HepG2 (cell line): ENCODE measurements at regions not wholly inside any gene's neighbourhood (a gene's known extent, or its start where the extent isn't known, plus 50 kb on each side); places are given as distances from the start of the nearest gene placed in this dataset.

Experiments
- ATAC-seq: fragments of 200-7000 bp; cut with Tn5 transposase; 3 replicates; pipeline ENCODE4 v1.9.1; 2020; ENCODE audit warnings: mild to moderate bottlenecking, moderate library complexity
- BruUV-seq: library from RNA; stranded (reverse); fragments of 400-500 nt; replicated peaks from 2 replicates; lab custom pipeline; 2021; lab: Mats Ljungman, UMichigan
- CTCF ChIA-PET: fragments of 300-600 bp; formaldehyde crosslinking; extraction: SDS; loops from one replicate; lab custom pipeline; 2021; ENCODE audit warnings: low total read pairs, inconsistent platforms, low intra/inter-chr PET ratio; lab: Yijun Ruan, JAX
- POLR2A ChIA-PET: fragments of 350-600 bp; sonication (Branson Sonifier 250); formaldehyde crosslinking; loops from one replicate; lab custom pipeline; 2020; ENCODE audit warnings: antibody characterized with exemption, inconsistent platforms; lab: Yijun Ruan, JAX
- DNase-seq: peaks from one replicate; pipeline ENCODE4 v3.0.0-alpha.2; 2015; ENCODE audit warnings: low spot score
- FAIRE-seq: peaks from 3 replicates; lab custom pipeline; 2011; peaks lifted over from hg19 to GRCh38; lab: Jason Lieb, UNC
- H2AFZ ChIP-seq: one replicate; pipeline ENCODE4 v1.6.1; 2011; ENCODE audit warnings: low read length, inconsistent platforms
- H3K27ac ChIP-seq: fragments of 300-600 bp; 3 replicates; pipeline ENCODE4 v1.8.0; 2011; ENCODE audit warnings: mixed run types, mild to moderate bottlenecking, mixed read lengths, low read length, inconsistent platforms; ENCODE audit not compliant: insufficient read depth; ENCODE audit errors: extremely low read length
- H3K27me3 ChIP-seq, 2 experiments: fragments of 200-600 bp in 1 of 2; 2 replicates in 1 of 2; 3 replicates in 1 of 2; pipeline versions ENCODE4 v1.6.0 to v1.8.0; 2011; ENCODE audit warnings: low read length in 2 of 2, mild to moderate bottlenecking in 2 of 2, moderate library complexity in 2 of 2, inconsistent platforms in 1 of 2; ENCODE audit not compliant: insufficient read depth in 2 of 2, control insufficient read depth in 1 of 2
- H3K36me3 ChIP-seq, 2 experiments: fragments of 200-600 bp in 1 of 2; replicated peaks in 1 of 2; 2 replicates in 1 of 2; 3 replicates in 1 of 2; pipeline versions ENCODE4 v1.5.1 to v1.8.0; 2011; ENCODE audit warnings: low read length in 2 of 2, inconsistent platforms in 1 of 2; ENCODE audit not compliant: insufficient read depth in 2 of 2, control insufficient read depth in 1 of 2
- H3K4me1 ChIP-seq: 2 replicates; pipeline ENCODE4 v1.5.1; 2012; ENCODE audit warnings: low read length, inconsistent platforms; ENCODE audit not compliant: insufficient read depth
- H3K4me2 ChIP-seq: 2 replicates; pipeline ENCODE4 v1.6.0; 2011; ENCODE audit warnings: low read depth, low read length, inconsistent platforms
- H3K4me3 ChIP-seq, 3 experiments: fragments of 200-600 bp in 1 of 3; sonication (generic), shearing (Covaris generic) in 1 of 3; replicated peaks in 1 of 3; 2 replicates each; pipeline ENCODE4 v1.5.1; 2011 to 2016; ENCODE audit warnings: low read length in 3 of 3, inconsistent platforms in 2 of 3, low read depth in 2 of 3, mild to moderate bottlenecking in 2 of 3, control low read depth in 1 of 3, mixed read lengths in 1 of 3; ENCODE audit not compliant: insufficient read depth in 1 of 3
- H3K79me2 ChIP-seq: one replicate; pipeline ENCODE4 v1.6.1; 2011; ENCODE audit warnings: low read length, inconsistent platforms; ENCODE audit not compliant: insufficient read depth
- H3K9ac ChIP-seq: 2 replicates; pipeline ENCODE4 v1.6.0; 2011; ENCODE audit warnings: mild to moderate bottlenecking, low read depth, low read length, inconsistent platforms; ENCODE audit not compliant: insufficient read depth
- H3K9me3 ChIP-seq: 2 replicates; pipeline ENCODE4 v1.5.1; 2012; ENCODE audit warnings: mild to moderate bottlenecking, low read length
- H4K20me1 ChIP-seq: 2 replicates; pipeline ENCODE4 v1.6.0; 2011; ENCODE audit warnings: inconsistent platforms, mild to moderate bottlenecking, low read length, moderate library complexity; ENCODE audit not compliant: insufficient read depth
- CREB1 ChIP-seq, 2 experiments: fragments of 450-650 bp in 1 of 2; IDR thresholded peaks; 2 replicates each; pipeline ENCODE4 v1.6.1; 2016 to 2017; ENCODE audit warnings: control low read depth in 1 of 2, mild to moderate bottlenecking in 1 of 2, missing compliant biosample characterization in 1 of 2, missing genetic modification characterization in 1 of 2
- FOXK1 ChIP-seq: sonication (generic); formaldehyde crosslinking; IDR thresholded peaks from 2 replicates; pipeline ENCODE4 v1.4.0; 2020; ENCODE audit warnings: low read depth, missing genetic modification reagents, borderline replicate concordance
- LCORL ChIP-seq, 2 experiments: fragments of 450-650 bp in 1 of 2; sonication (generic) in 1 of 2; formaldehyde crosslinking in 1 of 2; IDR thresholded peaks; 2 replicates each; pipeline versions ENCODE4 v1.5.0 to v1.6.1; 2017 to 2020; ENCODE audit warnings: antibody characterized with exemption in 1 of 2, missing genetic modification reagents in 1 of 2
- MAFG ChIP-seq: sonication (generic); formaldehyde crosslinking; IDR thresholded peaks from 2 replicates; pipeline ENCODE4 v1.5.1; 2020; ENCODE audit warnings: mild to moderate bottlenecking, missing genetic modification reagents
- NFE2 ChIP-seq: sonication (generic); formaldehyde crosslinking; IDR thresholded peaks from 2 replicates; pipeline ENCODE4 v1.4.0; 2020; ENCODE audit warnings: missing genetic modification reagents
- NFE2L2 ChIP-seq: fragments of 150-350 bp; IDR thresholded peaks from 2 replicates; pipeline ENCODE4 v1.6.1; 2014; ENCODE audit warnings: low read length
- SALL2 ChIP-seq: sonication (generic); formaldehyde crosslinking; IDR thresholded peaks from 2 replicates; pipeline ENCODE4 v1.8.1; 2023; ENCODE audit warnings: mild to moderate bottlenecking, missing genetic modification reagents, inconsistent platforms
- TBX2 ChIP-seq: sonication (generic); formaldehyde crosslinking; IDR thresholded peaks from 2 replicates; pipeline ENCODE4 v1.5.0; 2020; ENCODE audit warnings: missing genetic modification reagents, mild to moderate bottlenecking, borderline replicate concordance
- XBP1 ChIP-seq: sonication (generic); formaldehyde crosslinking; IDR thresholded peaks from 2 replicates; pipeline ENCODE4 v1.5.0; 2020; ENCODE audit warnings: missing genetic modification reagents
- ZNF383 ChIP-seq: sonication (generic); formaldehyde crosslinking; IDR thresholded peaks from 2 replicates; pipeline ENCODE4 v1.4.0; 2020; ENCODE audit warnings: missing genetic modification reagents, mild to moderate bottlenecking, borderline replicate concordance
- ZNF441 ChIP-seq: sonication (generic); formaldehyde crosslinking; IDR thresholded peaks from 2 replicates; pipeline ENCODE4 v1.7.0; 2021; ENCODE audit warnings: missing genetic modification reagents, borderline replicate concordance
- ZNF589 ChIP-seq: sonication (generic); formaldehyde crosslinking; conservative IDR thresholded peaks from 2 replicates; pipeline ENCODE4 v1.8.0; 2022; ENCODE audit warnings: mild to moderate bottlenecking, moderate library complexity, missing genetic modification reagents
- ZNF639 ChIP-seq: conservative IDR thresholded peaks from 2 replicates; pipeline ENCODE4 v1.6.1; 2018; ENCODE audit warnings: missing genetic modification reagents
- ZNF788 ChIP-seq: sonication (generic); formaldehyde crosslinking; IDR thresholded peaks from 2 replicates; pipeline ENCODE4 v1.5.0; 2020; ENCODE audit warnings: mild to moderate bottlenecking, missing genetic modification reagents, borderline replicate concordance
- WGBS: methylation state at CpG from one replicate; pipeline ENCODE4 v1.1.6; 2017; ENCODE audit warnings: low lambda C conversion rate; 5-methylcytosine and 5-hydroxymethylcytosine counted together
- in situ Hi-C: cut with HindIII; loops from 2 replicates; pipeline ENCODE4 v1.10.0; 2017; ENCODE audit warnings: low pct_unique_long_range_greater_than_20kb; ENCODE audit not compliant: extremely low pct_ligation_motif_present
- intact Hi-C: fragments of 100-400 bp; cut with micrococcal nuclease; formaldehyde crosslinking; loops from one replicate; pipeline ENCODE4 v1.10.0; 2022; ENCODE audit not compliant: unreplicated experiment
- TF ChIP-seq, protein P1 (sequence below): sonication (generic); formaldehyde crosslinking; IDR thresholded peaks from 2 replicates; pipeline ENCODE4 v1.5.0; 2020; ENCODE audit warnings: missing genetic modification reagents, mild to moderate bottlenecking, borderline replicate concordance

DNA sequence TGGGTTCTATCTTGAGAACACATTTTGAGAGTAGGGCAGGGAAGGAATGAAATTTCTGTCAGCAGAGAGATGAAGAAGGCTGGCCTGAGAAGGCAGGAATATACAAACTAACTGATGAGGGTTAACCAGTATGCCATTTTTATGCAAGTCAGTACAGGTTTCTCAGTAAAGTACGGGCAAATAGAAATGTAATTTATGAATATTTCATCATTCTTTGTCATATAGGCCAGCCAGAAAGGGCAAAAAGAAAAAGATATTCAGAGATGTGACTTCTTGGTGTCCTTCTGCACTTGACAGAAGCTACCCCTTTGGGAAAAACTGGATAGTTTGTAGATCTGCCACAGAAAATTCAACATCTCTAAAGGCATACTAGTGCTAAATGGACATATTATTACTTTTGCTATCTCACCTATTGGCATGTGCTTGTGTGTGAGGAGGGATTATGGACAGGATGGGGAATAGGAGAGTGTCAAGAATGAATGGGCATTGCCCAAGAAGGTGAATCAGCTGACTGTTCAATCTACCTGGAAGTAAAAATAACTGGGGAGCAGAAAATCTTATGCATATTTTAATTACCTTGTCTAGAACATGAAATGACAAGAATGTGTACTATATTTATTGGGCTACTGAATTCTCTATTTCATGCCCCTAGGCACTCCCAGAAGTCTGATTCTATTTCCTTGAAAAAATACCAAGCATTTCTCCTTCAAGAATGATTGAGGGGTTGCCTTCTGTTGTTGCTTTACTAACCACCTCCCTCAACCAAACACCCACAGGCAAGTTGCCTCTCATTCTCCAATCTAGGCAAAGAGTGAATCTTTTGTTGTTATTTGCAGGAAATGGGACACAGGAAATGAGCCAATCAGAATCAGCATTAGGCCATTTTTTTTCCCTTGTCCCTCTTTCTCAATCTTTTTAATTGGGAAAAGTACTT lies 175.1 kb upstream of the SLC38A2 start (continued):
- TF ChIP-seq ZNF383: no peak
- TF ChIP-seq LCORL (IDR thresholded peaks at IDR 0.05): no peak
- TF ChIP-seq LCORL (CRISPR knock-in tag; IDR thresholded peaks at IDR 0.05): no peak
- TF ChIP-seq ZNF788 (CRISPR knock-in tag): no peak

GRCh38 chr12:46546634-46547273 lies 174.2 kb upstream of the SLC38A2 start:
- WGBS: 100% methylated on average over 2 of the region's 2 CpGs
- ATAC-seq: no peak
- no TSS peak for BruUV-seq
- Histone ChIP-seq H3K9me3 (peaks cover 4% of the 10 kb centered on the region; the same call in 1 of the 2 replicates), H3K4me1 (peaks cover 38% of the 10 kb centered on the region), H3K4me3 (no peak overlapping the region), H3K27ac (no peak overlapping the region), H3K27me3 (no peaks in the 10 kb centered on the region), H4K20me1 (no peaks in the 10 kb centered on the region), H3K4me2 (no peak overlapping the region), H3K36me3 (no peaks in the 10 kb centered on the region), H2AFZ (no peak overlapping the region), H3K79me2 (no peaks in the 10 kb centered on the region), H3K9ac (no peak overlapping the region)
- DNase-seq: no peak
- FAIRE-seq: no peak
- CTCF ChIA-PET: no interaction called here
- intact Hi-C loops: no loop called here
- in situ Hi-C loops: no loop called here
- POLR2A ChIA-PET: no interaction called here
- no peak for TF ChIP-seq MAFG (CRISPR knock-in tag)
- TF ChIP-seq CREB1 (IDR thresholded peaks at IDR 0.05): no peak
- no peak for TF ChIP-seq CREB1 (CRISPR knock-in tag; IDR thresholded peaks at IDR 0.05)
- no peak for TF ChIP-seq ZNF639 (CRISPR knock-in tag)
- no peak for TF ChIP-seq FOXK1 (CRISPR knock-in tag)
- no peak for TF ChIP-seq ZNF441 (CRISPR knock-in tag)
- TF ChIP-seq TBX2: no peak
- TF ChIP-seq XBP1 (CRISPR knock-in tag): no peak
- TF ChIP-seq NFE2L2: no peak
- TF ChIP-seq, protein P1, sequence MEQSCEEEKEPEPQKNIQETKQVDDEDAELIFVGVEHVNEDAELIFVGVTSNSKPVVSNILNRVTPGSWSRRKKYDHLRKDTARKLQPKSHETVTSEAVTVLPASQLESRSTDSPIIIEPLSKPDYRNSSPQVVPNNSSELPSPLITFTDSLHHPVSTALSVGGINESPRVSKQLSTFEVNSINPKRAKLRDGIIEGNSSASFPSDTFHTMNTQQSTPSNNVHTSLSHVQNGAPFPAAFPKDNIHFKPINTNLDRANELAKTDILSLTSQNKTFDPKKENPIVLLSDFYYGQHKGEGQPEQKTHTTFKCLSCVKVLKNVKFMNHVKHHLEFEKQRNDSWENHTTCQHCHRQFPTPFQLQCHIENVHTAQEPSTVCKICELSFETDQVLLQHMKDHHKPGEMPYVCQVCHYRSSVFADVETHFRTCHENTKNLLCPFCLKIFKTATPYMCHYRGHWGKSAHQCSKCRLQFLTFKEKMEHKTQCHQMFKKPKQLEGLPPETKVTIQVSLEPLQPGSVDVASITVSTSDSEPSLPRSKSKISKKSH (CRISPR knock-in tag): no peak
- TF ChIP-seq NFE2: no peak
- no peak for TF ChIP-seq ZNF589
- no peak for TF ChIP-seq SALL2 (CRISPR knock-in tag)
